K562 (cell line): ENCODE measurements at regions not wholly inside any gene's neighbourhood (a gene's known extent, or its start where the extent isn't known, plus 50 kb on each side); places are given as distances from the start of the nearest gene placed in this dataset.

Experiments used
- ATAC-seq: fragments of 200-7000 bp; cut with Tn5 transposase; 3 replicates; pipeline ENCODE4 v1.9.1; 2020; ENCODE audit warnings: moderate library complexity
- BruUV-seq: library from RNA; stranded (reverse); fragments of 400-500 nt; replicated peaks from 2 replicates; lab custom pipeline; 2021; lab: Mats Ljungman, UMichigan
- CTCF ChIA-PET: fragments of 300-600 bp; formaldehyde crosslinking; extraction: SDS; loops from one replicate; lab custom pipeline; 2021; ENCODE audit warnings: low intra/inter-chr PET ratio; lab: Yijun Ruan, JAX
- POLR2A ChIA-PET: fragments of 300-600, 350-650 bp; sonication (Branson Sonifier 250); formaldehyde crosslinking; extraction: SDS; loops from one replicate; lab custom pipeline; 2021; ENCODE audit warnings: antibody characterized with exemption, inconsistent platforms; lab: Yijun Ruan, JAX
- DNase-seq, 4 experiments: peaks; one replicate each; pipeline versions ENCODE4 v3.0.0 to v3.0.0-alpha.2; 2011 to 2018; ENCODE audit warnings: low spot score in 3 of 4, mixed read lengths in 3 of 4; ENCODE audit errors: extremely low read depth in 1 of 4
- FAIRE-seq: peaks from 2 replicates; lab custom pipeline; 2011; peaks lifted over from hg19 to GRCh38; lab: Jason Lieb, UNC
- H2AFZ ChIP-seq: 2 replicates; pipeline ENCODE4 v1.6.0; 2011; ENCODE audit warnings: low read depth, low read length, control low read depth, inconsistent platforms
- H3K27ac ChIP-seq: fragments of 200-600 bp; 3 replicates; pipeline ENCODE4 v1.8.0; 2011; ENCODE audit warnings: low read depth, mild to moderate bottlenecking, control low read depth, inconsistent platforms, low read length, moderate library complexity, mixed read lengths; ENCODE audit errors: extremely low read depth
- H3K27me3 ChIP-seq, 2 experiments: fragments of 300-600 bp in 1 of 2; 2 replicates in 1 of 2; 3 replicates in 1 of 2; pipeline versions ENCODE4 v1.6.0 to v1.8.0; 2011; ENCODE audit warnings: inconsistent platforms in 2 of 2, low read length in 2 of 2, mild to moderate bottlenecking in 1 of 2, mixed read lengths in 1 of 2, moderate library complexity in 1 of 2; ENCODE audit not compliant: control insufficient read depth in 2 of 2, insufficient read depth in 2 of 2
- H3K36me3 ChIP-seq: fragments of 300-600 bp; 3 replicates; pipeline ENCODE4 v1.8.0; 2011; ENCODE audit warnings: mild to moderate bottlenecking, low read length, inconsistent platforms; ENCODE audit not compliant: control insufficient read depth, insufficient read depth
- H3K4me1 ChIP-seq, 2 experiments: fragments of 200-600 bp in 1 of 2; replicated peaks in 1 of 2; 2 replicates in 1 of 2; 3 replicates in 1 of 2; pipeline versions ENCODE4 v1.5.1 to v1.8.0; 2011; ENCODE audit warnings: inconsistent platforms in 2 of 2, low read length in 2 of 2, mild to moderate bottlenecking in 1 of 2, mixed read lengths in 1 of 2, moderate library complexity in 1 of 2; ENCODE audit not compliant: control insufficient read depth in 2 of 2, insufficient read depth in 2 of 2
- H3K4me2 ChIP-seq: 2 replicates; pipeline ENCODE4 v1.6.1; 2011; ENCODE audit warnings: low read length, control low read depth, inconsistent platforms, mixed read lengths; ENCODE audit not compliant: insufficient read depth
- H3K4me3 ChIP-seq: fragments of 200-600 bp; sonication (generic), shearing (Covaris generic); 2 replicates; pipeline ENCODE4 v1.5.1; 2016; ENCODE audit warnings: control low read depth, inconsistent platforms
- H3K79me2 ChIP-seq: fragments of 200-600 bp; 3 replicates; pipeline ENCODE4 v1.8.0; 2011; ENCODE audit warnings: low read length, inconsistent platforms; ENCODE audit not compliant: control insufficient read depth, insufficient read depth
- H3K9ac ChIP-seq, 2 experiments: 2 replicates each; pipeline versions ENCODE4 v1.6.0 to v1.6.1; 2011; ENCODE audit warnings: low read depth in 2 of 2, low read length in 2 of 2, control low read depth in 1 of 2, inconsistent platforms in 1 of 2, mild to moderate bottlenecking in 1 of 2, mixed read lengths in 1 of 2; ENCODE audit not compliant: insufficient read depth in 1 of 2
- H3K9me1 ChIP-seq: one replicate; pipeline ENCODE4 v1.6.0; 2011; ENCODE audit warnings: inconsistent platforms, mild to moderate bottlenecking, low read length, moderate library complexity; ENCODE audit not compliant: control insufficient read depth, insufficient read depth
- H3K9me3 ChIP-seq: replicated peaks from 2 replicates; pipeline ENCODE4 v1.5.1; 2011; ENCODE audit warnings: low read depth, low read length, inconsistent platforms; ENCODE audit not compliant: control insufficient read depth, insufficient read depth
- H4K20me1 ChIP-seq: replicated peaks from 2 replicates; pipeline ENCODE4 v1.6.1; 2011; ENCODE audit warnings: low read length, inconsistent platforms, mixed read lengths; ENCODE audit not compliant: control insufficient read depth, insufficient read depth
- ARID2 ChIP-seq: fragments of 450-650 bp; IDR thresholded peaks from 2 replicates; pipeline ENCODE4 v1.6.1; 2017; ENCODE audit warnings: antibody characterized with exemption, mild to moderate bottlenecking
- BRD4 ChIP-seq: fragments of 200-600 bp; sonication (generic); IDR thresholded peaks from 2 replicates; pipeline ENCODE4 v1.6.1; 2017; ENCODE audit warnings: inconsistent platforms
- CBFB ChIP-seq: sonication (generic); formaldehyde crosslinking; IDR thresholded peaks from 2 replicates; pipeline ENCODE4 v1.4.0; 2020; ENCODE audit warnings: mild to moderate bottlenecking, missing genetic modification reagents
- GATAD2A ChIP-seq: fragments of 450-650 bp; IDR thresholded peaks from 2 replicates; pipeline ENCODE4 v1.6.1; 2017
- KLF6 ChIP-seq: fragments of 250-450 bp; sonication (Bioruptor Pico); IDR thresholded peaks from 2 replicates; pipeline ENCODE4 v1.4.0; 2020; ENCODE audit warnings: mild to moderate bottlenecking, moderate library complexity, borderline replicate concordance
- MCM7 ChIP-seq, 2 experiments: fragments of 450-650 bp; IDR thresholded peaks; 2 replicates each; pipeline ENCODE4 v1.6.1; 2016 to 2018
- SMARCA5 ChIP-seq: fragments of 450-650 bp; IDR thresholded peaks from 2 replicates; pipeline ENCODE4 v1.6.1; 2016
- TARDBP ChIP-seq: fragments of 450-650 bp; IDR thresholded peaks from 2 replicates; pipeline ENCODE4 v1.6.1; 2016
- TSC22D4 ChIP-seq: fragments of 450-650 bp; IDR thresholded peaks from 2 replicates; pipeline ENCODE4 v1.6.1; 2016; ENCODE audit warnings: missing genetic modification characterization, missing biosample characterization, control low read depth
- UBTF ChIP-seq, 2 experiments: IDR thresholded peaks; 2 replicates each; pipeline ENCODE4 v1.6.1; 2012; ENCODE audit warnings: improper control_type of control experiment in 2 of 2, low read depth in 2 of 2, low read length in 2 of 2, borderline replicate concordance in 1 of 2
- ZKSCAN8 ChIP-seq: fragments of 200-800 bp; sonication (Bioruptor generic); IDR thresholded peaks from 2 replicates; pipeline ENCODE4 v1.6.1; 2016; ENCODE audit warnings: missing genetic modification characterization, missing compliant biosample characterization
- ZNF217 ChIP-seq: sonication (generic); formaldehyde crosslinking; IDR thresholded peaks from 2 replicates; pipeline ENCODE4 v1.8.0; 2022; ENCODE audit warnings: mild to moderate bottlenecking, missing genetic modification reagents
- ZNF232 ChIP-seq: sonication (generic); formaldehyde crosslinking; IDR thresholded peaks from 2 replicates; pipeline ENCODE4 v1.8.0; 2022; ENCODE audit warnings: mild to moderate bottlenecking, missing genetic modification reagents
- ZNF609 ChIP-seq: sonication (generic); formaldehyde crosslinking; IDR thresholded peaks from 2 replicates; pipeline ENCODE4 v1.8.1; 2023; ENCODE audit warnings: missing genetic modification reagents, mild to moderate bottlenecking, borderline replicate concordance
- WGBS: fragments of 100-300 bp; shearing (Covaris generic); methylation state at CpG from one replicate; pipeline ENCODE4 v1.1.6; 2016; ENCODE audit warnings: low coverage, mixed read lengths; ENCODE audit not compliant: insufficient coverage; ENCODE audit errors: missing lambda C conversion rate; 5-methylcytosine and 5-hydroxymethylcytosine counted together
- in situ Hi-C: fragments of 300-500 bp; cut with MboI; formaldehyde crosslinking; loops from 4 replicates; pipeline ENCODE4 v1.15.0; 2018; ENCODE audit warnings: inconsistent platforms, mixed read lengths
- intact Hi-C: fragments of 100-400 bp; cut with micrococcal nuclease; formaldehyde crosslinking; loops from 2 replicates; pipeline ENCODE4 v1.14.2; 2022
- TF ChIP-seq, protein P1 (sequence below): sonication (generic); formaldehyde crosslinking; IDR thresholded peaks from 2 replicates; pipeline ENCODE4 v1.8.1; 2023; ENCODE audit warnings: mild to moderate bottlenecking, missing genetic modification reagents

- no TSS peak for BruUV-seq
- POLR2A ChIA-PET: no interaction called here
- no peaks in the 10 kb centered on the region for H3K9me1 ChIP-seq
Observed at GRCh38 chr2:228430986-228431385, 249.5 kb upstream of the SPHKAP start.

More at GRCh38 chr2:228430986-228431385, 249.5 kb upstream of the SPHKAP start:
- H3K27me3 ChIP-seq: no peaks in the 10 kb centered on the region
- H3K27ac ChIP-seq: no peak overlapping the region
- no peaks in the 10 kb centered on the region for H3K9me3 ChIP-seq
- no peak for DNase-seq
- H3K4me3 ChIP-seq: no peak overlapping the region
- TF ChIP-seq UBTF (IDR thresholded peaks at IDR 0.05; ENCODE audit: borderline replicate concordance in 1 of 2, low read depth in 2 of 2, low read length in 2 of 2): no peak
- no peak for TF ChIP-seq ZNF232 (CRISPR knock-in tag)
- no peak for TF ChIP-seq BRD4
- no peak for TF ChIP-seq KLF6
- TF ChIP-seq TARDBP: no peak
- TF ChIP-seq SMARCA5: no peak
- no peak for TF ChIP-seq ZKSCAN8
- no peak for TF ChIP-seq CBFB (CRISPR knock-in tag)
- no peak for TF ChIP-seq MCM7 (IDR thresholded peaks at IDR 0.05)
- TF ChIP-seq GATAD2A: no peak
- TF ChIP-seq, protein P1, sequence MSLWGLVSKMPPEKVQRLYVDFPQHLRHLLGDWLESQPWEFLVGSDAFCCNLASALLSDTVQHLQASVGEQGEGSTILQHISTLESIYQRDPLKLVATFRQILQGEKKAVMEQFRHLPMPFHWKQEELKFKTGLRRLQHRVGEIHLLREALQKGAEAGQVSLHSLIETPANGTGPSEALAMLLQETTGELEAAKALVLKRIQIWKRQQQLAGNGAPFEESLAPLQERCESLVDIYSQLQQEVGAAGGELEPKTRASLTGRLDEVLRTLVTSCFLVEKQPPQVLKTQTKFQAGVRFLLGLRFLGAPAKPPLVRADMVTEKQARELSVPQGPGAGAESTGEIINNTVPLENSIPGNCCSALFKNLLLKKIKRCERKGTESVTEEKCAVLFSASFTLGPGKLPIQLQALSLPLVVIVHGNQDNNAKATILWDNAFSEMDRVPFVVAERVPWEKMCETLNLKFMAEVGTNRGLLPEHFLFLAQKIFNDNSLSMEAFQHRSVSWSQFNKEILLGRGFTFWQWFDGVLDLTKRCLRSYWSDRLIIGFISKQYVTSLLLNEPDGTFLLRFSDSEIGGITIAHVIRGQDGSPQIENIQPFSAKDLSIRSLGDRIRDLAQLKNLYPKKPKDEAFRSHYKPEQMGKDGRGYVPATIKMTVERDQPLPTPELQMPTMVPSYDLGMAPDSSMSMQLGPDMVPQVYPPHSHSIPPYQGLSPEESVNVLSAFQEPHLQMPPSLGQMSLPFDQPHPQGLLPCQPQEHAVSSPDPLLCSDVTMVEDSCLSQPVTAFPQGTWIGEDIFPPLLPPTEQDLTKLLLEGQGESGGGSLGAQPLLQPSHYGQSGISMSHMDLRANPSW (CRISPR knock-in tag): no peak
- no peak for TF ChIP-seq TSC22D4 (tag)
- TF ChIP-seq ZNF217 (CRISPR knock-in tag): no peak
- no peak for TF ChIP-seq ZNF609 (CRISPR knock-in tag)
- no peak for TF ChIP-seq ARID2
- no peaks in the 10 kb centered on the region for H3K79me2 ChIP-seq
- no peaks in the 10 kb centered on the region for H4K20me1 ChIP-seq
- no peaks in the 10 kb centered on the region for H3K4me1 ChIP-seq
- ATAC-seq: no peak
- H2AFZ ChIP-seq: no peak overlapping the region
- intact Hi-C loops: no loop called here
- in situ Hi-C loops: no loop called here
- FAIRE-seq: no peak
- no peak overlapping the region for H3K9ac ChIP-seq
- H3K36me3 ChIP-seq: no peaks in the 10 kb centered on the region
- WGBS: 0% methylated on average over 1 of the region's 1 CpG
- CTCF ChIA-PET: no interaction called here
- H3K4me2 ChIP-seq: no peak overlapping the region
